Suprapubic skin (tissue), 3 donors: ENCODE measurements at regions not wholly inside any gene's neighbourhood (a gene's known extent, or its start where the extent isn't known, plus 50 kb on each side); places are given as distances from the start of the nearest gene placed in this dataset.

Source experiments
- POLR2A ChIP-seq, 2 donors: fragments of 450-650 bp; IDR thresholded peaks; one replicate each; pipeline ENCODE4 v1.6.1; 2017; ENCODE audit warnings: antibody characterized with exemption in 2 of 2, mild to moderate bottlenecking in 2 of 2, moderate library complexity in 2 of 2
- TF ChIP-seq, protein P1 (sequence below), 2 donors: fragments of 200-600 bp in 1 of 2; fragments of 450-650 bp in 1 of 2; sonication (generic) in 1 of 2; IDR thresholded peaks; one replicate each; pipeline ENCODE4 v1.5.1; 2016 to 2019; ENCODE audit warnings: antibody characterized with exemption in 2 of 2, mild to moderate bottlenecking in 1 of 2, moderate library complexity in 1 of 2

DNA sequence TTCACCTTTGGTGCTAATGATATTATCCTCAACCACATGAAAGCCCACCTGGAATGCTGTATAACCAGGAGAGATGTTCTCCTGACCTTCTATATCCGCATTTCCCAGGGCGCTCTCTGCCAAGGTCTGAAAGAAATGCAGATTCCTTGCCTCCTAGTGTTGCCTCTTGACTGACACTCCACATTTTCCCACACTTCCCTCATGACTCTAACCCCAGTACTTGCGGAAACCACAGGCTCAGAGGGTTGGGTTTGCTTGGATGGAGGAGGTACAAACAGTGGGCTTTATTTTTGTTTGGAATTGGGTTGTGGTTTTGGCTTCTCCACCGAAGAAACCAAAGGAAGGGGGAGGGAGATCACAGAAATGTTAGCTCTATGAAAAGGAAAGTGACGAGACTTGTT lies 222.9 kb upstream of the CELF2 start:
- TF ChIP-seq, protein P1, sequence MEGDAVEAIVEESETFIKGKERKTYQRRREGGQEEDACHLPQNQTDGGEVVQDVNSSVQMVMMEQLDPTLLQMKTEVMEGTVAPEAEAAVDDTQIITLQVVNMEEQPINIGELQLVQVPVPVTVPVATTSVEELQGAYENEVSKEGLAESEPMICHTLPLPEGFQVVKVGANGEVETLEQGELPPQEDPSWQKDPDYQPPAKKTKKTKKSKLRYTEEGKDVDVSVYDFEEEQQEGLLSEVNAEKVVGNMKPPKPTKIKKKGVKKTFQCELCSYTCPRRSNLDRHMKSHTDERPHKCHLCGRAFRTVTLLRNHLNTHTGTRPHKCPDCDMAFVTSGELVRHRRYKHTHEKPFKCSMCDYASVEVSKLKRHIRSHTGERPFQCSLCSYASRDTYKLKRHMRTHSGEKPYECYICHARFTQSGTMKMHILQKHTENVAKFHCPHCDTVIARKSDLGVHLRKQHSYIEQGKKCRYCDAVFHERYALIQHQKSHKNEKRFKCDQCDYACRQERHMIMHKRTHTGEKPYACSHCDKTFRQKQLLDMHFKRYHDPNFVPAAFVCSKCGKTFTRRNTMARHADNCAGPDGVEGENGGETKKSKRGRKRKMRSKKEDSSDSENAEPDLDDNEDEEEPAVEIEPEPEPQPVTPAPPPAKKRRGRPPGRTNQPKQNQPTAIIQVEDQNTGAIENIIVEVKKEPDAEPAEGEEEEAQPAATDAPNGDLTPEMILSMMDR (IDR thresholded peaks at IDR 0.05): no peak
- no peak for TF ChIP-seq POLR2A (IDR thresholded peaks at IDR 0.05)
